Breast epithelium (tissue), 3 donors: ENCODE measurements at regions not wholly inside any gene's neighbourhood (a gene's known extent, or its start where the extent isn't known, plus 50 kb on each side); places are given as distances from the start of the nearest gene placed in this dataset.

Experiments used
- CTCF ChIP-seq, 3 donors: fragments of 450-650 bp; IDR thresholded peaks; one replicate each; pipeline ENCODE4 v1.5.1; 2016 to 2017; ENCODE audit warnings: antibody characterized with exemption in 3 of 3, mild to moderate bottlenecking in 3 of 3, moderate library complexity in 3 of 3
- POLR2A ChIP-seq: fragments of 450-650 bp; IDR thresholded peaks from one replicate; pipeline ENCODE4 v1.6.1; 2016; ENCODE audit warnings: antibody characterized with exemption, mild to moderate bottlenecking, moderate library complexity
- POLR2AphosphoS5 ChIP-seq, 3 donors: sonication (generic); formaldehyde crosslinking; IDR thresholded peaks; one replicate each; pipeline ENCODE4 v1.6.1; 2017; ENCODE audit warnings: antibody characterized with exemption in 3 of 3

DNA sequence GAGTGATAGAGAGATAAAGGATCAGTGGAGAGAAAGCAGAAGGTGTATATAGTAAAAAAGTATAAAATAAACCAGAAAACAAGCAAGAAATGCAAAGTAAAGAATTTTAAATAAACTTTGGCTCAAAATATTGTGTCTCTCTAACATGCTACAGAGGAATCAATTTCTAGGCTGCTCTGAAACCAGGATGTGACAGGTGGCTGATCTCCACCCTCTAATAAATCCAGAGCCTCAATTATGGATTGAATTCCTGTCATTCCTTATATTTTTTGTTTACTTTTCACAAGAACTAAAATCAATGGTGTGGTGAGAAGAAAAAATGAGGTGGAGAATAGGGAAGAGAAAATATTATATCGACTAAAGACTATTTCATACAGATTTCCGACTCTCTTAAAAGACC lies 965.1 kb upstream of the SEMA6A start:
- TF ChIP-seq POLR2A (no peak), CTCF (IDR thresholded peaks at IDR 0.05) (no peak), POLR2AphosphoS5 (IDR thresholded peaks at IDR 0.05) (no peak)
